Gastroesophageal sphincter (tissue), 4 donors: ENCODE measurements at regions not wholly inside any gene's neighbourhood (a gene's known extent, or its start where the extent isn't known, plus 50 kb on each side); places are given as distances from the start of the nearest gene placed in this dataset.

ENCODE experiments used
- ATAC-seq: fragments of 150-250 bp; one replicate; pipeline ENCODE4 v1.9.1; 2016; ENCODE audit warnings: mild to moderate bottlenecking, moderate library complexity
- H3K27ac ChIP-seq, 4 donors: fragments of 200-600 bp; sonication (generic) in 3 of 4; 1 replicate in 3 of 4; 2 replicates in 1 of 4; pipeline ENCODE4 v1.5.1; 2016 to 2019
- H3K27me3 ChIP-seq: fragments of 200-600 bp; sonication (generic); one replicate; pipeline ENCODE4 v1.5.1; 2019
- H3K36me3 ChIP-seq, 2 donors: fragments of 200-600 bp; sonication (generic); one replicate each; pipeline ENCODE4 v1.5.1; 2019; ENCODE audit warnings: control low read depth in 1 of 2
- H3K4me1 ChIP-seq, 3 donors: fragments of 200-600 bp; sonication (generic); 1 replicate in 2 of 3; 2 replicates in 1 of 3; pipeline ENCODE4 v1.5.1; 2016 to 2019; ENCODE audit warnings: control low read depth in 2 of 3
- H3K4me3 ChIP-seq, 2 donors: fragments of 200-600 bp; sonication (generic); one replicate each; pipeline ENCODE4 v1.5.1; 2019; ENCODE audit warnings: mild to moderate bottlenecking in 1 of 2, moderate library complexity in 1 of 2
- H3K9me3 ChIP-seq, 3 donors: fragments of 200-600 bp; sonication (generic); one replicate each; pipeline ENCODE4 v1.5.1; 2017 to 2019; ENCODE audit warnings: control low read depth in 2 of 3
- CTCF ChIP-seq, 4 experiments: fragments of 200-600 bp in 2 of 4; fragments of 450-650 bp in 2 of 4; sonication (generic) in 1 of 4; IDR thresholded peaks; one replicate each; pipeline ENCODE4 v1.5.1; 2017 to 2019; ENCODE audit warnings: antibody characterized with exemption in 4 of 4, mild to moderate bottlenecking in 2 of 4, moderate library complexity in 2 of 4
- EP300 ChIP-seq: sonication (generic); formaldehyde crosslinking; IDR thresholded peaks from one replicate; pipeline ENCODE4 v1.6.1; 2017; ENCODE audit warnings: antibody characterized with exemption, mild to moderate bottlenecking
- POLR2A ChIP-seq, 2 donors: fragments of 450-650 bp; IDR thresholded peaks; one replicate each; pipeline ENCODE4 v1.6.1; 2017; ENCODE audit warnings: antibody characterized with exemption in 2 of 2, mild to moderate bottlenecking in 2 of 2, moderate library complexity in 1 of 2
- POLR2AphosphoS5 ChIP-seq: sonication (generic); formaldehyde crosslinking; IDR thresholded peaks from one replicate; pipeline ENCODE4 v1.6.1; 2017; ENCODE audit warnings: antibody characterized with exemption
- WGBS, 2 donors: methylation state at CpG; one replicate each; pipeline ENCODE4 v1.1.5; 2018; ENCODE audit warnings: low coverage in 1 of 2; 5-methylcytosine and 5-hydroxymethylcytosine counted together

GRCh38 chr5:33059081-33059480, 348.0 kb downstream of the NPR3 start:
- Histone ChIP-seq H3K9me3 (peaks cover 0 to 14% (median 0%) of the 10 kb centered on the region in 3 donors), H3K36me3 (no peaks in the 10 kb centered on the region), H3K4me1 (no peaks in the 10 kb centered on the region), H3K27ac (no peak overlapping the region), H3K27me3 (no peaks in the 10 kb centered on the region), H3K4me3 (no peak overlapping the region)
- 84 to 89% methylated on average over 3 of the region's 3 CpGs for WGBS, 2 donors
- no peak for ATAC-seq
- TF ChIP-seq CTCF (IDR thresholded peaks at IDR 0.05) (no peak), EP300 (no peak), POLR2A (IDR thresholded peaks at IDR 0.05) (no peak), POLR2AphosphoS5 (no peak)

- Histone ChIP-seq H3K27me3 (no peaks in the 10 kb centered on the region), H3K4me1 (no peaks in the 10 kb centered on the region), H3K9me3 (no peaks in the 10 kb centered on the region), H3K4me3 (no peak overlapping the region), H3K27ac (no peak overlapping the region), H3K36me3 (no peaks in the 10 kb centered on the region)
- TF ChIP-seq CTCF (IDR thresholded peaks at IDR 0.05) (no peak), POLR2AphosphoS5 (no peak), EP300 (no peak)
- WGBS, 2 donors, result 40 to 42% methylated on average over 3 of the region's 3 CpGs
- ATAC-seq, result no peak
Observed at GRCh38 chr5:33065131-33065530, 354.0 kb downstream of the NPR3 start.

GRCh38 chr5:33067291-33067690, 356.2 kb downstream of the NPR3 start:
- H3K36me3 ChIP-seq, result no peaks in the 10 kb centered on the region
- ATAC-seq, result no peak
- no peaks in the 10 kb centered on the region for H3K27me3 ChIP-seq
- H3K27ac ChIP-seq, result no peak overlapping the region
- no peaks in the 10 kb centered on the region for H3K4me1 ChIP-seq
- 15 to 32% methylated on average over 2 of the region's 2 CpGs for WGBS, 2 donors
- TF ChIP-seq POLR2A (IDR thresholded peaks at IDR 0.05) (no peak), CTCF (IDR thresholded peaks at IDR 0.05) (no peak), POLR2AphosphoS5 (no peak), EP300 (no peak)
- no peaks in the 10 kb centered on the region for H3K9me3 ChIP-seq
- H3K4me3 ChIP-seq, result no peak overlapping the region

- 43 to 44% methylated on average over 1 of the region's 1 CpG for WGBS, 2 donors
- Histone ChIP-seq H3K4me3 (no peak overlapping the region), H3K27ac (no peak overlapping the region), H3K9me3 (no peaks in the 10 kb centered on the region), H3K4me1 (no peaks in the 10 kb centered on the region), H3K27me3 (no peaks in the 10 kb centered on the region), H3K36me3 (no peaks in the 10 kb centered on the region)
- no peak for TF ChIP-seq POLR2AphosphoS5
- no peak for TF ChIP-seq POLR2A (IDR thresholded peaks at IDR 0.05)
- TF ChIP-seq EP300, result no peak
- no peak for TF ChIP-seq CTCF (IDR thresholded peaks at IDR 0.05)
- no peak for ATAC-seq
Observed at GRCh38 chr5:33068786-33069185, 357.7 kb downstream of the NPR3 start.

- H3K27me3 ChIP-seq, result no peaks in the 10 kb centered on the region
- H3K9me3 ChIP-seq, result no peaks in the 10 kb centered on the region
- no peak for ATAC-seq
- H3K36me3 ChIP-seq, result no peaks in the 10 kb centered on the region
- 72 to 74% methylated on average over 3 to 4 of the region's 4 CpGs for WGBS, 2 donors
- no peak overlapping the region for H3K27ac ChIP-seq
- no peak overlapping the region for H3K4me3 ChIP-seq
- H3K4me1 ChIP-seq, result no peaks in the 10 kb centered on the region
- TF ChIP-seq CTCF (IDR thresholded peaks at IDR 0.05), result no peak
- no peak for TF ChIP-seq EP300
- TF ChIP-seq POLR2A (IDR thresholded peaks at IDR 0.05), result no peak
- TF ChIP-seq POLR2AphosphoS5, result no peak
Observed at GRCh38 chr5:33072296-33072695, 361.2 kb downstream of the NPR3 start.
